ENCODE measurements at regions not wholly inside any gene's neighbourhood (a gene's known extent, or its start where the extent isn't known, plus 50 kb on each side); places are given as distances from the start of the nearest gene placed in this dataset.

DNA sequence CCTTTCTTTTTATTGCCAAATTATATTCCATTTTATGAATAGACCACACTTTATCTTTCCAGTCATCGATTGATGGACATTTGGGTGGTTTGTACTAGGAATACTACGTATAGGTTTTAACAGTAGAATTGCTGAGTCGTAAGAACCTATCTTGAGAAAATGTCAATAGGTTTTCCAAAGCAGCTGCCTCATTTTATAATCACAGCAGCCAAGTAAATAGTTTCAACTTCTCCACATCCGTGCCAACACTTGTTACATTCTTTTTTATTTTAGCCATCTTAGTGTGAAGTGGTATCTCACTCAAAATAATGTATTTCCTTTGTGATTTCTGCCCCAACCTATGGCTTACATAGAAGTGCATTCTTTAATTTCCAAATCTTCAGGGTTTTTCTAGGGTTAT is 479.2 kb downstream of the CDH26 start:
- Histone ChIP-seq H3K4me2 (no peak overlapping the region), H3K9me3 (no peaks in the 10 kb centered on the region; the same call in 2 of the 3 replicates), H3K4me1 (no peaks in the 10 kb centered on the region), H3K4me3 (no peak overlapping the region), H3K27ac (no peak overlapping the region)
- CTCF ChIA-PET, result interaction anchor here (0.9 kb wide), 1 partner anchor 9 kb away, joined by 3 read pairs; no protein-coding TSS in a partner anchor
- ATAC-seq (no peak), FAIRE-seq (no peak), DNase-seq (ENCODE audit: low read depth in 1 of 2, low spot score in 1 of 2) (no peak)
- POLR2A ChIA-PET, result no interaction called here
- WGBS (ENCODE audit: missing lambda C conversion rate), result 9% methylated on average over 4 of the region's 4 CpGs
- no peak for TF ChIP-seq ESRRA (IDR thresholded peaks at IDR 0.05; ENCODE audit: borderline replicate concordance, low read length)
- TF ChIP-seq HOXA7 (CRISPR knock-in tag; IDR thresholded peaks at IDR 0.05), result no peak
- no peak for TF ChIP-seq MYC (IDR thresholded peaks at IDR 0.05; ENCODE audit: borderline replicate concordance, low read length)
- TF ChIP-seq MAFK (IDR thresholded peaks at IDR 0.05; ENCODE audit: partially characterized antibody), result peak; percentile 9
- TF ChIP-seq CBX8 (IDR thresholded peaks at IDR 0.05), result no peak
- no peak for TF ChIP-seq SREBF2 (IDR thresholded peaks at IDR 0.05)
- TF ChIP-seq CBX2 (IDR thresholded peaks at IDR 0.05; ENCODE audit: borderline replicate concordance, low read depth), result no peak
- no peak for TF ChIP-seq KDM1A (IDR thresholded peaks at IDR 0.05; ENCODE audit: low read depth)

DNA sequence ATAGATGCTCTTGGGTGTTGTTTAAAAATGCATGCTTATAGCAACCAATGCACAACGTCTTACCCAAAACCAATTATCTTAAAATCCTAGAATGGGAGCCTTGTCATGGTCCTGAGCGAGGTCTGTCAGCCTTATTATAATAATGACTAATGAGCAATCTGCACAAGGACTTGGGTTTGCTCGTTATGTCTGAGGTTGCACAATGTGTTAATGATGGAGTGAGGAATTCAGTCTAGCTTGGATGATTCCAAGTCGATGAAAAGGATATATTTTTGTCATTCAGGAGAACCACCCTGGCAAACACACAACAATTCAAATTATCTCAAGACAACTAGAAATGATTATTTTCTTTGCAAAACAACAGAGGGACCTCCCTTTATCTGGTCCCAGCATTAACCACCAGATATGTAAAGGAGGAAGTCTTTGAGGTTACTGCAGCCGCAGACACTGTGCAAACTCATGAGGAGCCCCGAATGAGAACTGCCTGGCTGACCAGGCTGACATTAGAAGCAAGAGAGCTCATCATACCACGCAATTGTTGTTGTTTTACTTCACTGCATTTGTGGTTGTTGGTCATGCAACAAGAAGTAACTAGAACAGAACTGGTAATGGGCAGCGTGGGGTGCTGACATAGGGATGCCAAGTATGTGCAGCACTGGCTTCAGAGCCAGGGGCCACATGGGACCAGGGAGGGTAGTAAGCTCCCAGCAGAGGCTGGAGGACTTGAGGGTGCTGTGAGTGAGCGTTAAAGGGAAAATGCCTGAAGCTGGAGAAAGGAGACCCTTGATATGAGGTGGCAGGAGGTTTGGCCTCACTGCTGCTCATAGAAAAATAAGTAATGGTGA is 488.3 kb downstream of the CDH26 start:
- Histone ChIP-seq H3K4me1 (no peaks in the 10 kb centered on the region), H3K4me2 (no peak overlapping the region), H3K27ac (no peak overlapping the region), H3K4me3 (no peak overlapping the region), H3K9me3 (no peaks in the 10 kb centered on the region; the same call in 2 of the 3 replicates)
- CTCF ChIA-PET, result interaction anchor here (0.9 kb wide), 1 partner anchor 10 kb away, joined by 3 read pairs; no protein-coding TSS in a partner anchor
- ATAC-seq (no peak), DNase-seq (ENCODE audit: low read depth in 1 of 2, low spot score in 1 of 2) (no peak), FAIRE-seq (no peak)
- 0% methylated on average over 9 of the region's 9 CpGs for WGBS (ENCODE audit: missing lambda C conversion rate)
- POLR2A ChIA-PET, result no interaction called here
- TF ChIP-seq CHD4 (IDR thresholded peaks at IDR 0.05; ENCODE audit: borderline replicate concordance), result no peak
- TF ChIP-seq, protein P1, sequence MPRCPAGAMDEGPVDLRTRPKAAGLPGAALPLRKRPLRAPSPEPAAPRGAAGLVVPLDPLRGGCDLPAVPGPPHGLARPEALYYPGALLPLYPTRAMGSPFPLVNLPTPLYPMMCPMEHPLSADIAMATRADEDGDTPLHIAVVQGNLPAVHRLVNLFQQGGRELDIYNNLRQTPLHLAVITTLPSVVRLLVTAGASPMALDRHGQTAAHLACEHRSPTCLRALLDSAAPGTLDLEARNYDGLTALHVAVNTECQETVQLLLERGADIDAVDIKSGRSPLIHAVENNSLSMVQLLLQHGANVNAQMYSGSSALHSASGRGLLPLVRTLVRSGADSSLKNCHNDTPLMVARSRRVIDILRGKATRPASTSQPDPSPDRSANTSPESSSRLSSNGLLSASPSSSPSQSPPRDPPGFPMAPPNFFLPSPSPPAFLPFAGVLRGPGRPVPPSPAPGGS (IDR thresholded peaks at IDR 0.05), result no peak
- no peak for TF ChIP-seq HDAC2 (IDR thresholded peaks at IDR 0.05)
- no peak for TF ChIP-seq RCOR1 (IDR thresholded peaks at IDR 0.05; ENCODE audit: low read depth, low read length)
- TF ChIP-seq CBX8 (IDR thresholded peaks at IDR 0.05), result no peak
- TF ChIP-seq HOXA7 (CRISPR knock-in tag; IDR thresholded peaks at IDR 0.05), result no peak
- no peak for TF ChIP-seq MYC (IDR thresholded peaks at IDR 0.05; ENCODE audit: borderline replicate concordance, low read length)
- no peak for TF ChIP-seq ZSCAN20 (CRISPR knock-in tag; IDR thresholded peaks at IDR 0.05)
- TF ChIP-seq RFX5 (IDR thresholded peaks at IDR 0.05), result no peak
- TF ChIP-seq, protein P2, sequence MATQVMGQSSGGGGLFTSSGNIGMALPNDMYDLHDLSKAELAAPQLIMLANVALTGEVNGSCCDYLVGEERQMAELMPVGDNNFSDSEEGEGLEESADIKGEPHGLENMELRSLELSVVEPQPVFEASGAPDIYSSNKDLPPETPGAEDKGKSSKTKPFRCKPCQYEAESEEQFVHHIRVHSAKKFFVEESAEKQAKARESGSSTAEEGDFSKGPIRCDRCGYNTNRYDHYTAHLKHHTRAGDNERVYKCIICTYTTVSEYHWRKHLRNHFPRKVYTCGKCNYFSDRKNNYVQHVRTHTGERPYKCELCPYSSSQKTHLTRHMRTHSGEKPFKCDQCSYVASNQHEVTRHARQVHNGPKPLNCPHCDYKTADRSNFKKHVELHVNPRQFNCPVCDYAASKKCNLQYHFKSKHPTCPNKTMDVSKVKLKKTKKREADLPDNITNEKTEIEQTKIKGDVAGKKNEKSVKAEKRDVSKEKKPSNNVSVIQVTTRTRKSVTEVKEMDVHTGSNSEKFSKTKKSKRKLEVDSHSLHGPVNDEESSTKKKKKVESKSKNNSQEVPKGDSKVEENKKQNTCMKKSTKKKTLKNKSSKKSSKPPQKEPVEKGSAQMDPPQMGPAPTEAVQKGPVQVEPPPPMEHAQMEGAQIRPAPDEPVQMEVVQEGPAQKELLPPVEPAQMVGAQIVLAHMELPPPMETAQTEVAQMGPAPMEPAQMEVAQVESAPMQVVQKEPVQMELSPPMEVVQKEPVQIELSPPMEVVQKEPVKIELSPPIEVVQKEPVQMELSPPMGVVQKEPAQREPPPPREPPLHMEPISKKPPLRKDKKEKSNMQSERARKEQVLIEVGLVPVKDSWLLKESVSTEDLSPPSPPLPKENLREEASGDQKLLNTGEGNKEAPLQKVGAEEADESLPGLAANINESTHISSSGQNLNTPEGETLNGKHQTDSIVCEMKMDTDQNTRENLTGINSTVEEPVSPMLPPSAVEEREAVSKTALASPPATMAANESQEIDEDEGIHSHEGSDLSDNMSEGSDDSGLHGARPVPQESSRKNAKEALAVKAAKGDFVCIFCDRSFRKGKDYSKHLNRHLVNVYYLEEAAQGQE (IDR thresholded peaks at IDR 0.05), result no peak
- TF ChIP-seq GATA3 (IDR thresholded peaks at IDR 0.05; ENCODE audit: borderline replicate concordance), result no peak
- no peak for TF ChIP-seq HOXB5 (CRISPR knock-in tag; IDR thresholded peaks at IDR 0.05)
- TF ChIP-seq FOSB (CRISPR knock-in tag; IDR thresholded peaks at IDR 0.05), result no peak

DNA sequence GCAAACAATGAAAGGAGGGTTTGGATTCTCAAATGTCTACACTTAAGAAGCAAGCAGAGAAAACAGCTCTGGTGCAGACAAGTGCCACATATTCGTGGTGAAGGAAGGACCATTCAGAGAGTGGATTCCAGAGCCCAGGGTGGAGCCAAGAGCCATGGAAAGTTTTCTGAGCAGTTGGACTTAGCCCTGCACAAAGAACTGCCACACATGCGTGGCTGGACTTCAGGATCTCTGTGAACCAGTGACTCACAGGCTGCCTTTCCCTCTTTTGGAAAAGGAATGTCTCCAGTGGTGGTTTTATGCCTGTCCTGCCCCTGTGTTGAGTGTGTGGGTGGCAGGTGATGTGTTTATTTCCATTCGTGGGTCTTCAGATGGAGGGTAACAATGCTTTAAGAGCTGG is 489.5 kb downstream of the CDH26 start:
- ATAC-seq (no peak), FAIRE-seq (no peak), DNase-seq (ENCODE audit: low read depth in 1 of 2, low spot score in 1 of 2) (no peak)
- POLR2A ChIA-PET, result no interaction called here
- no peak overlapping the region for H3K4me2 ChIP-seq
- CTCF ChIA-PET, result no interaction called here
- no peak for TF ChIP-seq JUN (IDR thresholded peaks at IDR 0.05)
- no peak overlapping the region for H3K4me3 ChIP-seq
- no peaks in the 10 kb centered on the region for H3K4me1 ChIP-seq
- no peaks in the 10 kb centered on the region for H3K9me3 ChIP-seq
- 0% methylated on average over 3 of the region's 3 CpGs for WGBS (ENCODE audit: missing lambda C conversion rate)
- no peak overlapping the region for H3K27ac ChIP-seq
